Activated naive CD8-positive, alpha-beta T cell treated with anti-CD3 and anti-CD28 coated beads, Interleukin-2, amount 50 U/mL, for 24 hours (primary cell): ENCODE measurements at regions not wholly inside any gene's neighbourhood (a gene's known extent, or its start where the extent isn't known, plus 50 kb on each side); places are given as distances from the start of the nearest gene placed in this dataset.
"Not testable (repeated sequence)": the region's sequence is repeated elsewhere in the genome, so short reads cannot be mapped to it uniquely, and the experiment has no call there.

ENCODE experiments used
- ATAC-seq: fragments of 150-1000 bp; cut with Tn5 transposase; one replicate; pipeline ENCODE4 v1.10.0; 2021
- DNase-seq: peaks from one replicate; pipeline ENCODE4 v3.0.0; 2021
- H3K27ac Mint-ChIP-seq: one replicate; pipeline ENCODE4 v1.8.0; 2021; ENCODE audit warnings: mild to moderate bottlenecking, mixed read lengths
- H3K27me3 Mint-ChIP-seq: one replicate; pipeline ENCODE4 v1.8.0; 2021; ENCODE audit warnings: mixed read lengths
- H3K36me3 Mint-ChIP-seq: one replicate; pipeline ENCODE4 v1.8.0; 2021; ENCODE audit warnings: low read depth, mixed read lengths
- H3K4me1 Mint-ChIP-seq: one replicate; pipeline ENCODE4 v1.8.0; 2021; ENCODE audit warnings: mixed read lengths
- H3K4me3 Mint-ChIP-seq: one replicate; pipeline ENCODE4 v1.8.0; 2021; ENCODE audit warnings: mild to moderate bottlenecking, moderate library complexity, mixed read lengths
- H3K9me3 Mint-ChIP-seq: one replicate; pipeline ENCODE4 v1.8.0; 2021; ENCODE audit warnings: mixed read lengths

- DNase-seq (no peak), ATAC-seq (no peak)
- no peak overlapping the region for H3K4me3 Mint-ChIP-seq
- H3K27me3 Mint-ChIP-seq = peaks cover 2% of the 10 kb centered on the region
- H3K4me1 Mint-ChIP-seq = no peaks in the 10 kb centered on the region
- H3K27ac Mint-ChIP-seq = no peak overlapping the region
- no peaks in the 10 kb centered on the region for H3K36me3 Mint-ChIP-seq
- H3K9me3 Mint-ChIP-seq = no peaks in the 10 kb centered on the region
Observed at GRCh38 chr13:109281903-109282635, 504.3 kb downstream of the IRS2 start.

GRCh38 chr13:109281017-109281902 lies 505.1 kb downstream of the IRS2 start:
- Mint-ChIP-seq H3K27ac (no peak overlapping the region), H3K9me3 (no peaks in the 10 kb centered on the region), H3K4me3 (no peak overlapping the region), H3K4me1 (no peaks in the 10 kb centered on the region), H3K27me3 (peaks cover 2% of the 10 kb centered on the region), H3K36me3 (no peaks in the 10 kb centered on the region)
- DNase-seq = no peak
- ATAC-seq = no peak

DNA sequence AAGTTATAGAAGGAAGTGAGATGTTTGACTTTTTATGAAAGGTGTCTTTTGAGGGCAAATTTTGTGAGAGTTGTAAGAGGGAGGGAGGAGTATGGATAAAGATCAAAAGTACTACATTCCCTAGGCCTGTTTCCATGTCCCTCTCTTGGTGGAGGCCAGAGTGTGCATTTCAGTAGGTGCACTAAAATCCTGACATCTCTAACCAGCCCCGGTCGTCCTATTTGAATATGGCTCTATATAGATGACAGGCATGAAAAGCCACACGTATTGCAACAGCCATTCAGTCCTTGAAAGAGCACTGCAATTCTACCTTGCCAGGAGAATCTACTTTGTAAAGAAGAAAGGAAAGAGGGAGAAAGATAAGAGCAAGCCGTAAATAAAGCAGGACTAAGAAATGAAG lies 510.1 kb downstream of the IRS2 start:
- no peak for ATAC-seq
- H3K4me1 Mint-ChIP-seq = no peaks in the 10 kb centered on the region
- no peaks in the 10 kb centered on the region for H3K36me3 Mint-ChIP-seq
- no peak for DNase-seq
- H3K27ac Mint-ChIP-seq = no peak overlapping the region
- peaks cover 2% of the 10 kb centered on the region for H3K27me3 Mint-ChIP-seq
- no peaks in the 10 kb centered on the region for H3K9me3 Mint-ChIP-seq
- no peak overlapping the region for H3K4me3 Mint-ChIP-seq

DNA sequence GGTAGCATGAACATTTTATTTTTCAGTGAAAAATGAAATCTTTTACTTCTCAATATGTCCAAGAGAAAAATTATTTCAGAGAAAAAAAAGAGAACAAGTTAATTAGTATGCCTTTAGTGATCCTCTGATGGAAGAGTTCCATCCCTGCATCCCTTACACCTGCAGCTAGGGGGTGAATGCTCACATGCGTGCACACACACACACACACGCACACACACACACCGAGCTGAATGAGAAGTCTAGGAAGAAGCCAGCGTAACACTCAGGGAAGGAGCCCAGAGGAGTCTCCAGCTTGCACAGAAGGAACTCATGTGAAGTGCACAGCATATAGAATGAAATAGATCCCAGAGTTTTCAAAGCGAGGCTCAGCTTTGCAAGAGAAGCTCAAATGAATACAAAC lies 510.5 kb downstream of the IRS2 start:
- Mint-ChIP-seq H3K4me1 (no peaks in the 10 kb centered on the region), H3K4me3 (no peak overlapping the region), H3K9me3 (no peaks in the 10 kb centered on the region), H3K27ac (no peak overlapping the region), H3K27me3 (peaks cover 4% of the 10 kb centered on the region), H3K36me3 (no peaks in the 10 kb centered on the region)
- DNase-seq = no peak
- no peak for ATAC-seq

DNA sequence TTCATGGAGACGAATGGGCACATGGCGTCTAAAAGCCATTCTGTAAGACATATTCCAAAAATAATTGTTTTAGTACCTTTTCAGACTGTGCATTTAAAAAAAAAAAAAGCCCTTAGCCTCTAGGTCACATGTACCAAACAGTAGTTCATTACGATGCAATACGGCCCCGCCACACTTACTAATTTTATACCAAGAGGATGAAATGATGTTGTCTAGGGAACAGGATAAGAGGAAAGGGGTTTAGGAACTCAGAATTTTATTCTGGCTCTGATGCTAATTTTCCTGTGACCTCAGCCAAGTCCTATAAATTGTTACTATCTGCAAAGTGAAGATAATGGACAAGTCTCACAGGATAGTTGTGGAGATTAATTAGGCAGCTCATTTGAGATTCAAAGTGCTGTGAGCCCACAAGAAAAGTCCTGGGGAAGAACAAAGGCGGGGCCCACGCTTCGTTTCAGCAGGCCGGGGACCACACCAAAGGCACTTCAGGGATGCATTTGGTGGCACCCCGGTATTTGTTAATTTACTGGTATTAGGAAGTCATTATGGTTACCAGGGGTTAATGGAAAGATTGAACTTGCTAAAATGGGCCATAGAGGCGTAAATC lies 511.1 kb downstream of the IRS2 start:
- H3K27ac Mint-ChIP-seq = no peak overlapping the region
- no peaks in the 10 kb centered on the region for H3K9me3 Mint-ChIP-seq
- DNase-seq (no peak), ATAC-seq (no peak)
- H3K4me3 Mint-ChIP-seq = no peak overlapping the region
- H3K4me1 Mint-ChIP-seq = no peaks in the 10 kb centered on the region
- H3K36me3 Mint-ChIP-seq = no peaks in the 10 kb centered on the region
- H3K27me3 Mint-ChIP-seq = peaks cover 3% of the 10 kb centered on the region

GRCh38 chr13:109274188-109274821 lies 512.1 kb downstream of the IRS2 start:
- no peak overlapping the region for H3K27ac Mint-ChIP-seq
- DNase-seq = no peak

DNA sequence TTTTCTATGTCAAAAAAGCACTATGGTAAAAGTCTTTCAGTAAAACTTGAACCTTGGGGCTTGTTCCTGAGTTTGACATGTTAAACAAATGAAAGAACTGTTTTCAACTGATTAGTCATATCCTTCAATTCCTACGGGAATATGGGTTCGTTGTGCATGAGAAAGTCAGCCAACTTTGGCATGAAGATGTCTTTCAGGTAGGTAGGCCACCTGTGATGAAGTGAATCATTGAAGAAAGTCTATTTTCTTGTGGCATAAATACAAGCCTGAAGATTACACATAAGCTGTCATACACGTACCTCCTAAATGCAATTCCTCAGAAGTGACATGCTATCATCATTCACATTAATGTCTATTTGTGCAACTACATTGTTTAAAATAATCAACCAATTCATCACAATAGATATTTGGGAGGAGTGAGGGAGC lies 513.0 kb downstream of the IRS2 start:
- no peak for DNase-seq
- no peaks in the 10 kb centered on the region for H3K4me1 Mint-ChIP-seq
- H3K9me3 Mint-ChIP-seq = no peaks in the 10 kb centered on the region
- H3K4me3 Mint-ChIP-seq = no peak overlapping the region
- no peak overlapping the region for H3K27ac Mint-ChIP-seq
- ATAC-seq = no peak
- peaks cover 5% of the 10 kb centered on the region for H3K27me3 Mint-ChIP-seq
- H3K36me3 Mint-ChIP-seq = no peaks in the 10 kb centered on the region

More at GRCh38 chr13:109274188-109274821, 512.1 kb downstream of the IRS2 start:
- Mint-ChIP-seq H3K36me3 (no peaks in the 10 kb centered on the region), H3K4me1 (no peaks in the 10 kb centered on the region), H3K27me3 (peaks cover 5% of the 10 kb centered on the region), H3K9me3 (no peaks in the 10 kb centered on the region), H3K4me3 (no peak overlapping the region)
- ATAC-seq = no peak

DNA sequence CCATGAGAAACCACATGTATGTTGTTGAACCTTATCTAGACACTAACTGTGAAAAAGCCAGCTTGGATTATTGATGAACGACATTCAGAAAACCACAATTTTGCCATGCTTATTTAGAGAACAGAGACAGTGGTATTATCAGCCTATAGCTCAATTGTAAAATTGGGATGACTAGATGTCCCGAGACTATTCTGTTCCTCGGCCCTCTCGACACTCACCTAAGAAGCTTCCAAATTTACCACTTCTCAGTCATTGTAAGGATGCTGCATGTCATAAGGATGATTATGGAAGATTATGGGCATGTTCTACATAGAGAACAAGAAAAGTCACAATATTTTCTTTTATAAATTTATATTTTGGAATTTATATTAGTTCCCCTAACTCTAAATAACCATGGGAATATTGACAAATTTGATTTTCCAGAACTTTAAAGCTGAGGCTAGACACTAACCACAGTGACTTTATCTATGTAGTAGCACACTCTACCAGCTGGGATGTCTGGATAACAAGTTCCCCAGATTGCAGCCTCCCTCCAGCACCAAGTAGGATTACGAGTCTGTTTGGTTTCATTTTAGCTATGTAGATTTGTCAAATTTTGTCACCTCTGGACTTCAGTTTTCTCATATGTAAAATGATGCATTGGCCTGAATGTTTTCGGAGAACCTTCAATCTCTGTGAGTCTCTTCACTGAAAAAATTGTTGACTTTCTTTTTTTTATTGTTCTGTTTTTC lies 513.6 kb downstream of the IRS2 start:
- ATAC-seq = no peak
- H3K4me1 Mint-ChIP-seq = no peaks in the 10 kb centered on the region
- no peak for DNase-seq
- no peaks in the 10 kb centered on the region for H3K9me3 Mint-ChIP-seq
- no peak overlapping the region for H3K4me3 Mint-ChIP-seq
- H3K27ac Mint-ChIP-seq = no peak overlapping the region
- H3K36me3 Mint-ChIP-seq = no peaks in the 10 kb centered on the region
- H3K27me3 Mint-ChIP-seq = peaks cover 5% of the 10 kb centered on the region

DNA sequence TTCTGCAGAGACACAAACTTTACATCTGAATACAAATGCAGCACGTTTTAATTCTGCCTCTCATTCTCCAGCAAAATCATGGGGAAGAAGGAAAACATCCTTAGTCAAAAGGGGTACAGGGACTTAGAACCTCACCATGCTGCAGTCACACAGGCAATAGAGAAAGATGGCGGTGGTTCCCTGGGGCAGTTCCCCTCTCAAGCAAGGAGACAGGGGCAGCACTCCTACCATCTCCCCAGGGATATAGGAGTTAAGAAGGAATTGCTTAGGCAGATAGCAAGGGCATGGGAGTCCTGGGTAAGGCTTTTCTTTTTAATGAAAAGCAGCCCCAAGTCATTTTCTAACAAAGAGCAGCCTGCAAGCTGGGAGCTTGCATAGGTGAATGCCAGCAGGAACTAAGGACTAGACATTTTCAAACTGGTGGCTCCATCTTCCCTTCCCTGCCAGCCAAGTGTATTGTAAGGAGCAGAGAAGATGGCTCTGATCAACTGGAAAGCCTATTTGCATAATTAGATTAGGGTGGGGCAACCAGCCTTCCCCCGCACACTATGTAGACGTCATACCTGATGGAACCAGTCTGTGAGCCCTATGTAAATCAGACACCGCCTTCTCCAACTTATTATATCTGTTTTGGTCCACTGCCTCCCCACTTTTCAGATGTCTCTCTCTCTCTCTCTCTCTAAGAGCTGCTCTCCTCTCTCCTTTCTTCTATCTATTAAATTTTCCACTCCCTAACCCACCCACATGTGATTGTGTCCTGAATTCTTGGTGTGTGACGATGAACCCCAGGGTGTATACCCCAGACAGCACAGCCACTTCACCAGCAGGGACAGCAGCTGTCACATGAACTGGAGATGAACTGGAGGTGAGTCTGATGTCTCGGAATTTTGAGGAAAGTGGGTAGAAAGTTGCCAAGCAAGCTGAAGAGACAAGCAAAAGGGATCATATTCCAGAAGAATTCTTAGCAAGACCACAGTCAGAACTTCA lies 514.5 kb downstream of the IRS2 start:
- Mint-ChIP-seq H3K36me3 (no peaks in the 10 kb centered on the region), H3K4me1 (no peaks in the 10 kb centered on the region), H3K9me3 (no peaks in the 10 kb centered on the region), H3K27me3 (peaks cover 5% of the 10 kb centered on the region), H3K4me3 (no peak overlapping the region), H3K27ac (no peak overlapping the region)
- no peak for DNase-seq
- no peak for ATAC-seq

- ATAC-seq = no peak
- Mint-ChIP-seq H3K4me3 (no peak overlapping the region), H3K27me3 (peaks cover 9% of the 10 kb centered on the region), H3K36me3 (no peaks in the 10 kb centered on the region), H3K4me1 (no peaks in the 10 kb centered on the region), H3K27ac (no peak overlapping the region), H3K9me3 (no peaks in the 10 kb centered on the region)
- no peak for DNase-seq
Observed at GRCh38 chr13:109271061-109271460, 515.3 kb downstream of the IRS2 start.

- not testable (repeated sequence) for H3K4me1 Mint-ChIP-seq, ATAC-seq, H3K36me3 Mint-ChIP-seq, H3K4me3 Mint-ChIP-seq, H3K9me3 Mint-ChIP-seq, H3K27ac Mint-ChIP-seq, DNase-seq
- H3K27me3 Mint-ChIP-seq = peaks cover 12% of the 10 kb centered on the region
Observed at GRCh38 chr13:109269381-109269780, 517.0 kb downstream of the IRS2 start.

DNA sequence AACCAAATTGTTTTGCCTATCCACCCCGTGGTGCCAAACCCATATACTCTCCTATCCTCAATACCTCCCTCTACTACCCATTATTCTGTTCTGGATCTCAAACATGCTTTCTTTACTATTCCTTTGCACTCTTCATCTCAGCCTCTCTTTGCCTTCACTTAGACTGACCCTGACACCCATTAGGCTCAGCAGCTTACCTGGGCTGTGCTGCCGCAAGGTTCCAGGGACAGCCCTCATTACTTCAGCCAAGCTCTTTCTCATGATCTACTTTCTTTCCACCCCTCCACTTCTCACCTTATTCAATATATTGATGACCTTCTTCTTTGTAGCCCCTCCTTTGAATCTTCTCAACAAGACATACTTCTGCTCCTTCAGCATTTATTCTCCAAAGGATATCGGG lies 517.9 kb downstream of the IRS2 start:
- not testable (repeated sequence) for ATAC-seq, H3K36me3 Mint-ChIP-seq, H3K4me1 Mint-ChIP-seq, H3K9me3 Mint-ChIP-seq, DNase-seq, H3K27ac Mint-ChIP-seq, H3K4me3 Mint-ChIP-seq
- peaks cover 12% of the 10 kb centered on the region for H3K27me3 Mint-ChIP-seq

DNA sequence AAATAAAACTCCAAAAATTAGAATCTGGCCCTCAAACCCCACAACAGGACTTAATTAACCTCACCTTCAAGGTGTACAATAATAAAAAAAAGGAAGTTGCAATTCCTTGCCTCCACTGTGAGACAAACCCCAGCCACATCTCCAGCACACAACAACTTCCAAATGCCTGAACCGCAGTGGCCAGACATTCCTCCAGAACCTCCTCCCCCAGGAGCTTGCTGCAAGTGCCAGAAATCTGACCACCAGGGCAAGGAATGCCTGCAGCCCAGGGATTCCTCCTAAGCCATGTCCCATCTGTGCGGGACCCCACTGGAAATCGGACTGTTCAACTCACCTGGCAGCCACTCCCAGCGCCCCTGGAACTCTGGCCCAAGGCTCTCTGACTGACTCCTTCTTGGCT lies 519.0 kb downstream of the IRS2 start:
- ATAC-seq, H3K4me3 Mint-ChIP-seq, DNase-seq, H3K27ac Mint-ChIP-seq, H3K36me3 Mint-ChIP-seq, H3K9me3 Mint-ChIP-seq, H3K4me1 Mint-ChIP-seq: not testable (repeated sequence)
- H3K27me3 Mint-ChIP-seq = peaks cover 12% of the 10 kb centered on the region
